Testis (tissue), 2 donors: ENCODE measurements at regions not wholly inside any gene's neighbourhood (a gene's known extent, or its start where the extent isn't known, plus 50 kb on each side); places are given as distances from the start of the nearest gene placed in this dataset.

Experiments
- DNase-seq: peaks from one replicate; pipeline ENCODE4 v3.0.0-alpha.2; 2019
- H3K27ac ChIP-seq, 2 donors: fragments of 200-600 bp; sonication (generic); one replicate each; pipeline ENCODE4 v1.5.1; 2019
- H3K27me3 ChIP-seq: fragments of 200-600 bp; sonication (generic); one replicate; pipeline ENCODE4 v1.5.1; 2019
- H3K36me3 ChIP-seq: fragments of 200-600 bp; sonication (generic); one replicate; pipeline ENCODE4 v1.5.1; 2017; ENCODE audit warnings: low read depth; ENCODE audit errors: missing control alignments
- H3K4me1 ChIP-seq: fragments of 200-600 bp; sonication (generic); one replicate; pipeline ENCODE4 v1.5.1; 2019
- H3K4me3 ChIP-seq, 2 donors: fragments of 200-600 bp; sonication (generic); one replicate each; pipeline ENCODE4 v1.5.1; 2017 to 2019
- H3K9me3 ChIP-seq: fragments of 200-600 bp; sonication (generic); one replicate; pipeline ENCODE4 v1.5.1; 2017
- POLR2A ChIP-seq: fragments of 450-650 bp; IDR thresholded peaks from one replicate; pipeline ENCODE4 v1.6.1; 2017; ENCODE audit warnings: antibody characterized with exemption, mild to moderate bottlenecking, moderate library complexity
- WGBS, 2 donors: methylation state at CpG; one replicate each; pipeline ENCODE4 v1.1.5; 2018; 5-methylcytosine and 5-hydroxymethylcytosine counted together
- intact Hi-C: fragments of 100-400 bp; cut with DNase I; formaldehyde crosslinking; loops from one replicate; pipeline ENCODE4 v1.15.1; 2023; ENCODE audit warnings: low total_unique reads
- TF ChIP-seq, protein P1 (sequence below), 3 experiments: fragments of 450-650 bp in 2 of 3; fragments of 200-600 bp in 1 of 3; sonication (generic) in 1 of 3; IDR thresholded peaks; one replicate each; pipeline ENCODE4 v1.5.1; 2016 to 2019; ENCODE audit warnings: antibody characterized with exemption in 3 of 3, mild to moderate bottlenecking in 2 of 3, moderate library complexity in 1 of 3

DNA sequence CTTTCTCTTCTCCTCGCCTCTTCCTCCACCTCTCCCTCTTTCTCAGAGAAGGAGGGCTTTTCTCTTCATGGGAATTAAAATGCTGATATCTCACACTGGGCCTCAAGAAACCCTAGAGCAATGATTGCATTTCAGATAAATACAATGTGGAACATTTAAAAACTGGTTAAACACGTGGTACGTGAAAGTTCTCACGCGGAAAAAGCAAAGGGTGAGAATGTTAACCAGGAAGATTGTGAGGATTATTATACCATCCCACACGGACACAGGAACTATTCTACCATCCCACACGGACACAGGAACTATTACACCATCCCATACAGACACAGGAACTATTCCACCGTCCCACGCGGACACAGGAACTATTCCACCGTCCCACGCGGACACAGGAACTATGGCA, 182.4 kb downstream of the TMEM18 start:
- H3K4me1 ChIP-seq, result no peaks in the 10 kb centered on the region
- H3K4me3 ChIP-seq, result no peak overlapping the region
- H3K36me3 ChIP-seq, result no peaks in the 10 kb centered on the region
- H3K27me3 ChIP-seq, result no peaks in the 10 kb centered on the region
- WGBS, 2 donors, result 71 to 78% methylated on average over 13 of the region's 13 CpGs
- no peaks in the 10 kb centered on the region for H3K9me3 ChIP-seq
- TF ChIP-seq, protein P1, sequence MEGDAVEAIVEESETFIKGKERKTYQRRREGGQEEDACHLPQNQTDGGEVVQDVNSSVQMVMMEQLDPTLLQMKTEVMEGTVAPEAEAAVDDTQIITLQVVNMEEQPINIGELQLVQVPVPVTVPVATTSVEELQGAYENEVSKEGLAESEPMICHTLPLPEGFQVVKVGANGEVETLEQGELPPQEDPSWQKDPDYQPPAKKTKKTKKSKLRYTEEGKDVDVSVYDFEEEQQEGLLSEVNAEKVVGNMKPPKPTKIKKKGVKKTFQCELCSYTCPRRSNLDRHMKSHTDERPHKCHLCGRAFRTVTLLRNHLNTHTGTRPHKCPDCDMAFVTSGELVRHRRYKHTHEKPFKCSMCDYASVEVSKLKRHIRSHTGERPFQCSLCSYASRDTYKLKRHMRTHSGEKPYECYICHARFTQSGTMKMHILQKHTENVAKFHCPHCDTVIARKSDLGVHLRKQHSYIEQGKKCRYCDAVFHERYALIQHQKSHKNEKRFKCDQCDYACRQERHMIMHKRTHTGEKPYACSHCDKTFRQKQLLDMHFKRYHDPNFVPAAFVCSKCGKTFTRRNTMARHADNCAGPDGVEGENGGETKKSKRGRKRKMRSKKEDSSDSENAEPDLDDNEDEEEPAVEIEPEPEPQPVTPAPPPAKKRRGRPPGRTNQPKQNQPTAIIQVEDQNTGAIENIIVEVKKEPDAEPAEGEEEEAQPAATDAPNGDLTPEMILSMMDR (IDR thresholded peaks at IDR 0.05), result no peak
- no peak for TF ChIP-seq POLR2A
- H3K27ac ChIP-seq, result no peak overlapping the region
- intact Hi-C loops, result no loop called here
- DNase-seq, result no peak

DNA sequence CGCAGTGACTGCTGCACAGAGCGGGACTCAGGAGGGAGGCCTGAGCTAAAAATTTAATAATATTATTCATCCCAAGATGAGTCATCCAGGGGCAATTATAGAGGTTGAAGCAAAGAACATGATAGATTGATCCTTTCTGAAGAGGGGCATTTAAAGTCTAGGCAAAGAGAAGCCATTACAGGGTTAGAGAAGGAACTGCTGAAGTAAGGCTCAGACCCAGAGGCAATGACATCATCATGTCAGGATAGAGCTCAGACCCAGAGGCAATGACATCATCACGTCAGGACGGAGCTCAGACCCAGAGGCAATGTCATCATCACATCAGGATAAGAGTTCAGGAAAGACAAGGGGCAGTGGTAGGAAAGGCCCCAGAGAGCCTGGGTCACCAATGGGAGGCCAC, 184.0 kb downstream of the TMEM18 start:
- H3K36me3 ChIP-seq, result no peaks in the 10 kb centered on the region
- H3K4me3 ChIP-seq, result no peak overlapping the region
- no peaks in the 10 kb centered on the region for H3K9me3 ChIP-seq
- WGBS, 2 donors, result 90 to 93% methylated on average over 4 of the region's 4 CpGs
- no peak for TF ChIP-seq POLR2A
- TF ChIP-seq, protein P1 (IDR thresholded peaks at IDR 0.05), result no peak
- no peaks in the 10 kb centered on the region for H3K4me1 ChIP-seq
- intact Hi-C loops, result no loop called here
- DNase-seq, result no peak
- no peak overlapping the region for H3K27ac ChIP-seq
- H3K27me3 ChIP-seq, result no peaks in the 10 kb centered on the region

DNA sequence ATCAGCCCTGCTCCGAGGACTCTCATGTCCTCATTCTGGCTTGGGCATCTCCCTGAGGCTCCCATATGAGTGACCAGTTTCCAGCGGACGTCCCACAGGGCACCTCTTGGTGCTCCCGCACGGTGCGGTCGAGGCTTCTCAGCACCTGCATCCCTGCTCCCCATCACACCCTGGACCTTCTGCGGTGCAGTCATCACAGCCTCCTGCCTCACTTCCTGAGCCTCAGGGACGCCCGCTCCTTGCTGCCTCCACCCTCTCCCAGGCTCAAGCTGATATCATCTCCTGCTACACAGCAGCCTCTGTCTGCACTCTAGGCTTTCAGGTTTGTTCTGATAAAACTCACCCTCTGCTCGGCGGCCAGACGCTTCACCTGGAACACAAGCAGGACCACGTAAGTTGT, 185.0 kb downstream of the TMEM18 start:
- WGBS, 2 donors, result 88 to 92% methylated on average over 14 of the region's 14 CpGs
- Histone ChIP-seq H3K4me3 (no peak overlapping the region), H3K36me3 (no peaks in the 10 kb centered on the region), H3K9me3 (no peaks in the 10 kb centered on the region), H3K27me3 (no peaks in the 10 kb centered on the region), H3K4me1 (no peaks in the 10 kb centered on the region), H3K27ac (no peak overlapping the region)
- TF ChIP-seq, protein P1 (IDR thresholded peaks at IDR 0.05), result no peak
- no peak for TF ChIP-seq POLR2A
- no peak for DNase-seq
- intact Hi-C loops, result no loop called here

DNA sequence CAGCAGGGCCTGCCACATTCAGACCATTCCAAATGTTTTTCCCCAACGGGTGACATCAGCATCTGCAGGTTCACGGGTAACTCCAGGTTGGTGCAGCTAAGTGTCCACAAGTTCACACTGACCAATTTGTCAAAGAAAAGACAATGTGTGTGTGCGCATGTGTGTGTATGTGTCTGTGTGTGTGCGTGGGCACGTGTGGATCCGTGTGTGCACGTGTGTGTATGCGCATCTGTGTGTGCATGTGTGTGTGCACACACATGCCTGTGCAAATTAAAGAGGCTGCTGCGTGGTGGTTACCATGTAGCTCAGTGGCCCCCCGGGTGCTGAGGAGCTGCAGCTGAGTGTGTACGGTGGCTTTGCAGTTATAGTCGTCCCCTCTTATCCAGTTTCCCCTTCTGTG, 187.4 kb downstream of the TMEM18 start:
- no peaks in the 10 kb centered on the region for H3K4me1 ChIP-seq
- 77 to 83% methylated on average over 12 of the region's 12 CpGs for WGBS, 2 donors
- intact Hi-C loops, result no loop called here
- no peak overlapping the region for H3K27ac ChIP-seq
- no peak for DNase-seq
- no peak overlapping the region for H3K4me3 ChIP-seq
- no peak for TF ChIP-seq POLR2A
- TF ChIP-seq, protein P1 (IDR thresholded peaks at IDR 0.05), result no peak
- H3K36me3 ChIP-seq, result no peaks in the 10 kb centered on the region
- no peaks in the 10 kb centered on the region for H3K27me3 ChIP-seq
- H3K9me3 ChIP-seq, result no peaks in the 10 kb centered on the region

DNA sequence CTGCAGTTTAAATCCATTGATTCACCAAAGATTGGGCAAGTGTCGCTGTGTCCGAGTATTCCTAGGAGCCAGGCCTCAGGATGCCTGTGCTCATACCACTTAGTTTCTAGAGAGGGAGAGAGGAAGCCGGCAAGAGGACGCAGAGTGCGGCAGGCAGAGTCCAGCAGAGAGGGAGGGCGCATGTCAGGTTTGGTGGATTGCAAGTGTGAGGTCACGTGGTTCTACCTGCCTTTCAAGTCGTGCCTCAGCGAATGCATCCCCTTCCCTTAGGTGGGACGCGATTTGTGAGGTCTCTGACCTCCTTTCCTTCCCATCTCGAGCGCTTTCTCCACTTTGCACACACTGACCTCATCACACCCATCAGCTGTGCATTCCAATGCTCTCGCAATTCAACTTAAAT, 188.1 kb downstream of the TMEM18 start:
- no peak overlapping the region for H3K4me3 ChIP-seq
- no peaks in the 10 kb centered on the region for H3K36me3 ChIP-seq
- no peak overlapping the region for H3K27ac ChIP-seq
- intact Hi-C loops, result no loop called here
- H3K4me1 ChIP-seq, result no peaks in the 10 kb centered on the region
- DNase-seq, result no peak
- TF ChIP-seq, protein P1 (IDR thresholded peaks at IDR 0.05), result no peak
- TF ChIP-seq POLR2A, result no peak
- 41 to 63% methylated on average over 14 of the region's 14 CpGs for WGBS, 2 donors
- H3K9me3 ChIP-seq, result no peaks in the 10 kb centered on the region
- H3K27me3 ChIP-seq, result no peaks in the 10 kb centered on the region
